DND-41 (cell line): ENCODE measurements at regions not wholly inside any gene's neighbourhood (a gene's known extent, or its start where the extent isn't known, plus 50 kb on each side); places are given as distances from the start of the nearest gene placed in this dataset.

Experiments used
- EZH2 ChIP-seq: IDR thresholded peaks from 3 replicates; pipeline ENCODE4 v1.6.1; 2012; ENCODE audit warnings: borderline replicate concordance, low read depth, mild to moderate bottlenecking, moderate library complexity, low read length, inconsistent platforms; ENCODE audit not compliant: severe bottlenecking
- TF ChIP-seq, protein P1 (sequence below): IDR thresholded peaks from 2 replicates; pipeline ENCODE4 v1.5.1; 2012; ENCODE audit warnings: borderline replicate concordance, low read length, moderate library complexity, mild to moderate bottlenecking; ENCODE audit not compliant: poor library complexity, severe bottlenecking; ENCODE audit errors: extremely low read depth

DNA sequence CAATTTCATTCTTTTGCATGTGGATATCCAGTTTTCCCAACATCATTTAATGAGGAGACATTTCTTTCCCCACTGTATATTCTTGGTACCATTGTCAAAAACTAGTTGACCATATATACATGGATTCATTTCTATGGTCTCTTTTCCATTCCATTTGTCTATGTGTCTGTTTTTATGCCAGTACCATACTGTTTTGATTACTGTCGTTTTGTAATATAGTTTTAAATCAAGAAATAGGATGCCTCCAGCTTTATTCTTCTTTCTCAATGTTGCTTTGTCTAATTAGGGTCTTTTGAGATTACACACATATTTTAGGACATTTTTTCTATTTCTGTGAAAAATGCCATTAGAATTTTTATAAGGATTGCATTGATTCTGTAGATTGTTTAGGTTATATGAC is 177.5 kb upstream of the POU2AF2 start:
- TF ChIP-seq, protein P1, sequence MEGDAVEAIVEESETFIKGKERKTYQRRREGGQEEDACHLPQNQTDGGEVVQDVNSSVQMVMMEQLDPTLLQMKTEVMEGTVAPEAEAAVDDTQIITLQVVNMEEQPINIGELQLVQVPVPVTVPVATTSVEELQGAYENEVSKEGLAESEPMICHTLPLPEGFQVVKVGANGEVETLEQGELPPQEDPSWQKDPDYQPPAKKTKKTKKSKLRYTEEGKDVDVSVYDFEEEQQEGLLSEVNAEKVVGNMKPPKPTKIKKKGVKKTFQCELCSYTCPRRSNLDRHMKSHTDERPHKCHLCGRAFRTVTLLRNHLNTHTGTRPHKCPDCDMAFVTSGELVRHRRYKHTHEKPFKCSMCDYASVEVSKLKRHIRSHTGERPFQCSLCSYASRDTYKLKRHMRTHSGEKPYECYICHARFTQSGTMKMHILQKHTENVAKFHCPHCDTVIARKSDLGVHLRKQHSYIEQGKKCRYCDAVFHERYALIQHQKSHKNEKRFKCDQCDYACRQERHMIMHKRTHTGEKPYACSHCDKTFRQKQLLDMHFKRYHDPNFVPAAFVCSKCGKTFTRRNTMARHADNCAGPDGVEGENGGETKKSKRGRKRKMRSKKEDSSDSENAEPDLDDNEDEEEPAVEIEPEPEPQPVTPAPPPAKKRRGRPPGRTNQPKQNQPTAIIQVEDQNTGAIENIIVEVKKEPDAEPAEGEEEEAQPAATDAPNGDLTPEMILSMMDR = no peak
- TF ChIP-seq EZH2 = no peak
